GM19023 (cell line): ENCODE measurements at regions not wholly inside any gene's neighbourhood (a gene's known extent, or its start where the extent isn't known, plus 50 kb on each side); places are given as distances from the start of the nearest gene placed in this dataset.
"Not testable (repeated sequence)": the region's sequence is repeated elsewhere in the genome, so short reads cannot be mapped to it uniquely, and the experiment has no call there.

Source experiments
- ATAC-seq: cut with Tn5 transposase; IDR thresholded peaks from one replicate; pipeline ENCODE4 v1.9.1; 2021; ENCODE audit warnings: mild to moderate bottlenecking, moderate library complexity; ENCODE audit not compliant: unreplicated experiment

DNA sequence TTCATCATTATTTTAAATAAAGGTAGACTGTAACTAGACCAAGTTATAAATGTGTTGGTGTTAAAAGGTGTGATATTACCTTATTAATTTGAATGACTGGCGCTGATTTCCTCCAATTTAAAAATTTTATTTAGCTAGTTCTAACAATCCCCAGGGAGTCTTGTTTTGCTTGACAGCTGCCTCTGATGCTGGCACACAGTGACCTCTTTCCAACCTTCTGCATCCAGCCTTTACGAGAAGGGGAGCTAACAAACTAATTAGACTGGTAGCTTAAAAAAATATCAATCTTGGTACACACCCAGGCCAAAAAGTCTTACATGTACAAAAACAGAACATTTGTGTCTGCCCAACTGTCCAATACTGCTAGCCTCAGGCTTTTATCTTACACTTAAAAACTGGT lies 51.8 kb upstream of the ENPEP start:
- ATAC-seq, result no peak

- no peak for ATAC-seq
Observed at GRCh38 chr4:110418641-110419040, 57.3 kb upstream of the ENPEP start.

- no peak for ATAC-seq
Observed at GRCh38 chr4:110417136-110417535, 58.8 kb upstream of the ENPEP start.

DNA sequence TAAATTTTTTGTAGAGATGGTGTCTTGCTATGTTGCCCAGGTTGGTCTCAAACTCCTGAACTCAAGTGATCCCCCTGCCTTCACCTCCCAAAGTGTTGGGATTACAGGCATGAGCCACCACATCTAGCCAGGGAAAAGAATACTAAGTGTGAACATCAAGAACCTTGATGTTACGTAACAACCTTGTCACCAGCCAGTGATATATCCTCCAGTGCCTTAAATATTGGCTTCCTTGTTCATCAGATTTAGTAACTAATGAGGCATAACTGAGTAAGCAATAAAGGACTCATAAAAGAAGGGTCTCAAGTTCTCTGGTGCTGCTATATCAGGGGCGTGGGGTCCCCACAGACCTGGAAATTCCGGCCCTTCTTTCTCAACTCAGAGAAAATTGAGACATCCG lies 60.5 kb upstream of the ENPEP start:
- ATAC-seq, result no peak

DNA sequence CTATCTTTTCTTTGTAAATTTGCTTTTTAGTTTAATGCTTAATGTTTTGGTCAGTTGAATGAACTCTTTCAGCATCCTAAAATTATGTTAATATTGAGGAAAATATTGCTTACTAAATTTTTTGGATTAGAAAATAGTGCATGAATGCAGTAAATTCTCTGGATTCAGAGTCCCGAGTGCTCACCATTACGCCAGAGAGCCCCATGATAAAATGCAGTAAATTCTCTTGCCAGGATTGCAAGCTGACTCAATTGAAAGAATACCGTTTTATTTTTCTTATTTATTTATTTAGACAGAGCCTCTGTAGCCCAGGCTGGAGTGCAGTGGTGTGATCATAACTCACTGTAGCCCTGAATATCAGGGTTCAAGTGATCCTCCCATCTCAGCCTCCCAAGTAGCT lies 60.9 kb upstream of the ENPEP start:
- no peak for ATAC-seq

GRCh38 chr4:110414561-110414920 lies 61.4 kb upstream of the ENPEP start:
- no peak for ATAC-seq

GRCh38 chr4:110413807-110414560 lies 62.0 kb upstream of the ENPEP start:
- not testable (repeated sequence) for ATAC-seq

DNA sequence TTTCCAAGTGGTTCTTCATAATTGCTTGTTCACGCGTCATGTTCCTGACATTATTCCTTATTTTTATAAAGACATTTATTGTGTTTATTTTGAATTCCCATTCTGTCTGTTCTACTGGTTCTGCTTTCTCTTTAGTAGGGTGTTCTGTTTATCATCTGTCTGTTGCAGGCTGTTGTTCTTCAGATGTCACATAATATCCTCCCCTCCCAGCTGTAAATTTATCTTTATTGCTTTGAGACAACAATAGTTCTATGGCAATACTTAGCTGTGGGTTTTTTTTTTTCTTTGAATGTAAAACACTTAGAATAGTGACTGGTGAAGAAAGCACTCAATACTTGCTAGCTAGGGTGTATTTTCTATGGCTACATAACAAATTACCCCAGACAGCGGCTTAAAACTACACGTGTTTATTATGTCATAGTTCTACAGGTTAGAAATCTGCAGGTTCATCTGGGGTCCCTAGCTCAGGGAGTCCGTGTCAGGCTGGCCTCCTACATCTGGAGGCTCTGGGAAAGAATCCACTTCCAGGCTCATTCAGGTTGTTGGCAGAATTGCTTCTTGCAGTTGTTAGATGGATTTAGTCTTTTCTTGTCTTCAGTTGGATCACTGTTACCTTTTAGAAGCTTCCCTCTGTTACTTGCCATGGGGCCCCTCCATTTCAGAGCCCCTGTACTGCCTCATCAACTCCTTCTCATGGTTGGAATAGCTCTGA lies 63.4 kb upstream of the ENPEP start:
- ATAC-seq, result no peak

- ATAC-seq, result no peak
Observed at GRCh38 chr4:110411574-110412011, 64.4 kb upstream of the ENPEP start.

DNA sequence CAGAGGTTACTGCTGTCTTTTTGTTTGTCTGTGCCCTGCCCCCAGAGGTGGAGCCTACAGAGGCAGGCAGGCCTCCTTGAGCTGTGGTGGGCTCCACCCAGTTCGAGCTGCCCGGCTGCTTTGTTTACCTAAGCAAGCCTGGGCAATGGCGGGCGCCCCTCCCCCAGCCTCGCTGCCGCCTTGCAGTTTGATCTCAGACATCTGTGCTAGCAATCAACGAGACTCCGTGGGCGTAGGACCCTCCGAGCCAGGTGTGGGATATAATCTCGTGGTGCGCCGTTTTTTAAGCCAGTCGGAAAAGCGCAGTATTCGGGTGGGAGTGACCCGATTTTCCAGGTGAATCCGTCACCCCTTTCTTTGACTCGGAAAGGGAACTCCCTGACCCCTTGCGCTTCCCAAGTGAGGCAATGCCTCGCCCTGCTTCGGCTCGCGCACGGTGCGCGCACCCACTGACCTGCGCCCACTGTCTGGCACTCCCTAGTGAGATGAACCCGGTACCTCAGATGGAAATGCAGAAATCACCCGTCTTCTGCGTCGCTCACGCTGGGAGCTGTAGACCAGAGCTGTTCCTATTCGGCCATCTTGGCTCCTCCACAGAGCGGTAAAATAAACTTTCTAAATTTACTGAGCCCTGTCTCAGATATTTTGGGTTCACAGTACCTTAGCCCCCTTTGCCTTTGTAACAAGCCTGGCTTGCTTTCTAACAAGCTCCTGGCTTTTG lies 64.9 kb upstream of the ENPEP start:
- ATAC-seq, result not testable (repeated sequence)

DNA sequence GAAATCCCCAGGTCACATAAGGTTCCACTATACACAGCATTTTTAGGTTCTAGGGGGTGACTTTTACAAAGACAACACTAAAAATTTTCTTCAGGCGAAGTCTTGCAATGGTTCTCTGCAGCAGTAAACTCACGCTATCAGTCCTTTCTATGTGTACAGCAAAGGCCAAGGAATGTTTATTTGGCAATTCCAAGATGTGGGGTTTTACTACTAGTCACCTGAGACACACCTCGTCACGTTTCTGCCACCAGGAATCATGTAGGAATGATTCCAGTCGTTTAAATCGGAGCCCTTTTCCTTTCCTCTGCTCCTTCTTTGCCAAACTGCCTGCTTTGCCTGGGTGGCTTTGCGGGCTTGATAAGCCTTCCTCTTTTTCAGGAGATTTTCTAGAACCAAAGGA lies 75.9 kb upstream of the ENPEP start:
- ATAC-seq, result no peak

- not testable (repeated sequence) for ATAC-seq
Observed at GRCh38 chr4:110399046-110399445, 76.9 kb upstream of the ENPEP start.

GRCh38 chr4:110396963-110397362 lies 79.0 kb upstream of the ENPEP start:
- ATAC-seq, result no peak

DNA sequence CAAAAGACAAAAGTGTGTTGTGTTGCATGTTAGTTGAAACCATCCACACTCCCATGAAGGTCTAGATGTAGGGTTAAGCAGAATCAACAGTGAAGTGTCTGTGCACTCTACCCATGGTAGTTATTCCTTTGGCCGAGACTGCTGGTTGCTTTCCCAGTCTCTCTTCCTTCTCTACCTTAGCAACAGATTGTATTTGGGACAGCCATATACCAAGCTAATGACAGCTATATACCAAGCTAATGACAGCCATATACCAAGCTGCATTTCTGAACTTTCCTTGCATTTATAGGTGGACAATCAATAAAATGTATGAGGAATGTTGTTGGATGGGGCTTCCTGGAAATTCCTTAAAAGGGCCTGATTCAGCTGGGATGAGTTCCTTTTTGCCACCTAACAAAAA lies 80.5 kb upstream of the ENPEP start:
- ATAC-seq, result no peak

- ATAC-seq, result no peak
Observed at GRCh38 chr4:110394871-110395270, 81.1 kb upstream of the ENPEP start.

DNA sequence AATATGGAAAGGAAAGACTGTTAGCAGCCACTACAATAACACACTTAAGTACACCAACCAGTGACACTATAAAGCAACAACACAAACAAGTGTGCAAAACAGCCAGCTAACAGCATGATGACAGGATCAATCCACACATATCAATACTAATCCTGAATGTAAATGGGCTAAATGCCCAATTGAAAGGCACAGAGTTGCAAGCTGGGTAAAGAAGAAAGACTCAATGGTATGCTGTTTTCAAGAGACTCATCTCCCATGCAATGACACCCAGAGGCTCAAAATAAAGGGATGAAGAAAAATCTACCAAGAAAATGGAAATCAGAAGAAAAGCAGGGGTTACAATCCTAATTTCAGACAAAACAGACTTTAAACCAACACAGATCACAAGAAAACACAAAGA lies 94.2 kb upstream of the ENPEP start:
- ATAC-seq, result no peak

- ATAC-seq, result no peak
Observed at GRCh38 chr4:110372485-110372884, 103.5 kb upstream of the ENPEP start.

- no peak for ATAC-seq
Observed at GRCh38 chr4:110371016-110371770, 104.8 kb upstream of the ENPEP start.

GRCh38 chr4:110368409-110368808 lies 107.5 kb upstream of the ENPEP start:
- no peak for ATAC-seq

GRCh38 chr4:110367156-110367555 lies 108.8 kb upstream of the ENPEP start:
- ATAC-seq, result no peak

- ATAC-seq, result no peak
Observed at GRCh38 chr4:110365761-110366160, 110.2 kb upstream of the ENPEP start.
